SK-N-SH (cell line): ENCODE measurements at regions not wholly inside any gene's neighbourhood (a gene's known extent, or its start where the extent isn't known, plus 50 kb on each side); places are given as distances from the start of the nearest gene placed in this dataset.
A peak's percentile ranks its signal among the peaks of the same experiment; 100 is the strongest.

Source experiments
- CTCF ChIA-PET: fragments of 300-600, 350-600 bp; formaldehyde crosslinking; extraction: SDS; loops from one replicate; lab custom pipeline; 2021; lab: Yijun Ruan, JAX
- POLR2A ChIA-PET: fragments of 350-600 bp; sonication (Branson Sonifier 250); formaldehyde crosslinking; extraction: SDS; loops from one replicate; lab custom pipeline; 2020; ENCODE audit warnings: antibody characterized with exemption, inconsistent platforms; lab: Yijun Ruan, JAX
- DNase-seq: peaks from one replicate; pipeline ENCODE4 v3.0.0; 2012
- H2AFZ ChIP-seq: fragments of 200-600 bp; sonication (generic); 2 replicates; pipeline ENCODE4 v1.8.1; 2016; ENCODE audit warnings: antibody characterized with exemption, mild to moderate bottlenecking, low read depth
- H3F3A ChIP-seq: fragments of 200-600 bp; sonication (generic); replicated peaks from 2 replicates; pipeline ENCODE3; 2016; ENCODE audit warnings: antibody characterized with exemption, mild to moderate bottlenecking; ENCODE audit not compliant: insufficient read depth
- H3K27ac ChIP-seq, 2 experiments: fragments of 200-500 bp in 1 of 2; fragments of 200-600 bp in 1 of 2; sonication (Bioruptor generic) in 1 of 2; sonication (generic), shearing (Covaris generic) in 1 of 2; 2 replicates each; pipeline versions ENCODE4 v1.5.1 to v1.6.1; 2014 to 2016; ENCODE audit warnings: low read depth in 2 of 2, inconsistent platforms in 1 of 2, low read length in 1 of 2, mild to moderate bottlenecking in 1 of 2, mixed read lengths in 1 of 2
- H3K27me3 ChIP-seq: fragments of 200-600 bp; sonication (generic), shearing (Covaris generic); 2 replicates; pipeline ENCODE4 v1.6.1; 2016; ENCODE audit warnings: mixed run types; ENCODE audit not compliant: insufficient read depth
- H3K36me3 ChIP-seq, 2 experiments: fragments of 200-500 bp in 1 of 2; fragments of 200-600 bp in 1 of 2; sonication (Bioruptor generic) in 1 of 2; sonication (generic) in 1 of 2; replicated peaks in 1 of 2; 2 replicates each; pipeline versions ENCODE3 to v1.5.1; 2014 to 2016; ENCODE audit warnings: low read length in 1 of 2, mild to moderate bottlenecking in 1 of 2; ENCODE audit not compliant: insufficient read depth in 2 of 2, control insufficient read depth in 1 of 2
- H3K4me1 ChIP-seq, 2 experiments: fragments of 200-500 bp in 1 of 2; fragments of 200-600 bp in 1 of 2; sonication (Bioruptor generic) in 1 of 2; sonication (generic), shearing (Covaris generic) in 1 of 2; 2 replicates each; pipeline versions ENCODE4 v1.5.1 to v1.6.1; 2014 to 2016; ENCODE audit warnings: low read depth in 1 of 2, low read length in 1 of 2, mixed run types in 1 of 2; ENCODE audit not compliant: insufficient read depth in 2 of 2, control insufficient read depth in 1 of 2
- H3K4me2 ChIP-seq: fragments of 200-600 bp; sonication (generic), shearing (Covaris generic); 2 replicates; pipeline ENCODE4 v1.6.1; 2017; ENCODE audit warnings: mixed run types
- H3K4me3 ChIP-seq, 2 experiments: fragments of 200-500 bp in 1 of 2; fragments of 200-600 bp in 1 of 2; sonication (Bioruptor generic) in 1 of 2; sonication (generic), shearing (Covaris generic) in 1 of 2; 2 replicates each; pipeline versions ENCODE4 v1.5.1 to v1.8.1; 2014 to 2016; ENCODE audit warnings: low read depth in 2 of 2, inconsistent platforms in 1 of 2, low read length in 1 of 2, mild to moderate bottlenecking in 1 of 2, mixed read lengths in 1 of 2, moderate library complexity in 1 of 2
- H3K79me2 ChIP-seq: fragments of 200-600 bp; sonication (generic); 2 replicates; pipeline ENCODE4 v1.8.1; 2017; ENCODE audit warnings: mild to moderate bottlenecking; ENCODE audit not compliant: insufficient read depth
- H3K9ac ChIP-seq: fragments of 200-600 bp; sonication (generic); 2 replicates; pipeline ENCODE4 v1.6.1; 2017; ENCODE audit warnings: mixed run types
- H3K9me2 ChIP-seq: fragments of 200-600 bp; sonication (generic); 2 replicates; pipeline ENCODE4 v1.6.1; 2017; ENCODE audit warnings: mixed run types
- H3K9me3 ChIP-seq: fragments of 200-600 bp; sonication (generic); 2 replicates; pipeline ENCODE4 v1.6.1; 2017; ENCODE audit warnings: mixed run types, mild to moderate bottlenecking, moderate library complexity
- H4K20me1 ChIP-seq: fragments of 200-600 bp; sonication (generic); 2 replicates; pipeline ENCODE4 v1.6.1; 2017; ENCODE audit warnings: mild to moderate bottlenecking, mixed run types; ENCODE audit not compliant: insufficient read depth
- CHD2 ChIP-seq: fragments of 150-350 bp; IDR thresholded peaks from 2 replicates; pipeline ENCODE4 v1.6.1; 2018; ENCODE audit warnings: low read length; ENCODE audit not compliant: partially characterized antibody
- EP300 ChIP-seq, 2 experiments: IDR thresholded peaks; 2 replicates each; pipeline versions ENCODE4 v1.4.0 to v1.6.1; 2012; ENCODE audit warnings: borderline replicate concordance in 1 of 2, low read depth in 1 of 2, low read length in 1 of 2
- EZH2phosphoT487 ChIP-seq: fragments of 200-600 bp; sonication (generic); IDR thresholded peaks from 2 replicates; pipeline ENCODE4 v1.6.1; 2017; ENCODE audit warnings: low read depth, mixed run types, mild to moderate bottlenecking, antibody characterized with exemption, moderate library complexity, borderline replicate concordance
- FOXJ3 ChIP-seq: sonication (generic); formaldehyde crosslinking; IDR thresholded peaks from 2 replicates; pipeline ENCODE4 v1.5.1; 2020; ENCODE audit warnings: mild to moderate bottlenecking, missing genetic modification reagents
- FOXM1 ChIP-seq: IDR thresholded peaks from 2 replicates; pipeline ENCODE4 v1.4.0; 2012; ENCODE audit warnings: low read depth, mild to moderate bottlenecking
- IRF3 ChIP-seq: fragments of 150-350 bp; IDR thresholded peaks from 2 replicates; pipeline ENCODE4 v1.6.1; 2016; ENCODE audit warnings: mild to moderate bottlenecking, low read depth, low read length
- JUND ChIP-seq: IDR thresholded peaks from 2 replicates; pipeline ENCODE4 v1.4.0; 2012
- NRF1 ChIP-seq: IDR thresholded peaks from 2 replicates; pipeline ENCODE4 v1.6.1; 2012; ENCODE audit warnings: low read depth, mild to moderate bottlenecking, low read length
- PBX3 ChIP-seq: IDR thresholded peaks from 2 replicates; pipeline ENCODE4; 2012
- RAD21 ChIP-seq: IDR thresholded peaks from 2 replicates; pipeline ENCODE4 v1.6.1; 2012; ENCODE audit warnings: mild to moderate bottlenecking, low read length
- RCOR1 ChIP-seq: fragments of 150-350 bp; IDR thresholded peaks from 2 replicates; pipeline ENCODE4 v1.6.1; 2017; ENCODE audit warnings: antibody characterized with exemption, low read length
- REST ChIP-seq: IDR thresholded peaks from 2 replicates; pipeline ENCODE4 v1.6.1; 2012; ENCODE audit warnings: mild to moderate bottlenecking, low read depth, low read length, moderate library complexity
- RFX5 ChIP-seq: IDR thresholded peaks from 2 replicates; pipeline ENCODE4 v1.6.1; 2012; ENCODE audit warnings: mild to moderate bottlenecking, improper control_type of control experiment, low read length
- RXRA ChIP-seq: IDR thresholded peaks from 2 replicates; pipeline ENCODE4 v1.4.0; 2012; ENCODE audit warnings: low read depth, mild to moderate bottlenecking, borderline replicate concordance
- SIN3A ChIP-seq: IDR thresholded peaks from 2 replicates; pipeline ENCODE4 v1.6.1; 2012; ENCODE audit warnings: low read depth, mild to moderate bottlenecking, low read length, moderate library complexity, borderline replicate concordance
- TAF1 ChIP-seq: IDR thresholded peaks from 2 replicates; pipeline ENCODE4 v1.6.1; 2012; ENCODE audit warnings: low read depth, mild to moderate bottlenecking, low read length, moderate library complexity, borderline replicate concordance
- TEAD4 ChIP-seq: IDR thresholded peaks from 2 replicates; pipeline ENCODE4 v1.4.0; 2012; ENCODE audit warnings: mild to moderate bottlenecking, borderline replicate concordance; ENCODE audit not compliant: insufficient read depth
- YY1 ChIP-seq: IDR thresholded peaks from 2 replicates; pipeline ENCODE4 v1.4.0; 2012; ENCODE audit warnings: low read depth, mild to moderate bottlenecking
- ZBTB33 ChIP-seq: IDR thresholded peaks from 2 replicates; pipeline ENCODE4 v1.4.0; 2012; ENCODE audit warnings: low read depth, borderline replicate concordance
- WGBS: methylation state at CpG from one replicate; pipeline ENCODE4 v1.1.6; 2017; ENCODE audit warnings: low lambda C conversion rate; 5-methylcytosine and 5-hydroxymethylcytosine counted together

GRCh38 chr12:105723494-105723893, 393.0 kb downstream of the C12orf75 start:
- Histone ChIP-seq H3K4me1 (no peaks in the 10 kb centered on the region), H3K4me2 (no peak overlapping the region), H3K9ac (no peak overlapping the region), H3F3A (no peaks in the 10 kb centered on the region), H3K9me2 (no peaks in the 10 kb centered on the region), H3K27ac (no peak overlapping the region), H3K27me3 (no peaks in the 10 kb centered on the region), H3K79me2 (no peaks in the 10 kb centered on the region), H3K9me3 (no peaks in the 10 kb centered on the region), H2AFZ (no peak overlapping the region), H3K36me3 (no peaks in the 10 kb centered on the region), H4K20me1 (no peaks in the 10 kb centered on the region), H3K4me3 (no peak overlapping the region)
- WGBS, result 73% methylated on average over 3 of the region's 3 CpGs
- ChIA-PET CTCF (no interaction called here), POLR2A (no interaction called here)
- TF ChIP-seq NRF1 (no peak), RCOR1 (no peak), FOXM1 (no peak), REST (no peak), TEAD4 (no peak), JUND (no peak), TAF1 (no peak), PBX3 (no peak), YY1 (no peak), SIN3A (no peak), RAD21 (no peak), EP300 (IDR thresholded peaks at IDR 0.05; ENCODE audit: borderline replicate concordance in 1 of 2, low read depth in 1 of 2, low read length in 1 of 2) (no peak)
- TF ChIP-seq, all 33 proteins: peak for 0
- no peak for DNase-seq

- WGBS, result 37% methylated on average over 4 of the region's 4 CpGs
- no peak for DNase-seq
- TF ChIP-seq RFX5 (no peak), CHD2 (no peak), EZH2phosphoT487 (no peak), SIN3A (no peak), RXRA (no peak), ZBTB33 (no peak), FOXJ3 (no peak), IRF3 (no peak)
- Histone ChIP-seq H3K27me3 (no peaks in the 10 kb centered on the region), H4K20me1 (no peaks in the 10 kb centered on the region), H3K27ac (no peak overlapping the region), H3K79me2 (no peaks in the 10 kb centered on the region), H3K4me2 (no peak overlapping the region), H3K4me3 (no peak overlapping the region), H3K9ac (no peak overlapping the region), H2AFZ (0 out of 2 replicates have a peak overlapping the region, but pooled peaks have one; percentile 31), H3K9me3 (no peaks in the 10 kb centered on the region), H3K36me3 (no peaks in the 10 kb centered on the region), H3F3A (no peaks in the 10 kb centered on the region), H3K4me1 (no peaks in the 10 kb centered on the region), H3K9me2 (no peaks in the 10 kb centered on the region)
- CTCF ChIA-PET, result no interaction called here
- POLR2A ChIA-PET, result no interaction called here
These were observed 394.1 kb downstream of the C12orf75 start for GRCh38 chr12:105724641-105725040.
